Endothelial cell of hepatic sinusoid (primary cell): ENCODE measurements at regions not wholly inside any gene's neighbourhood (a gene's known extent, or its start where the extent isn't known, plus 50 kb on each side); places are given as distances from the start of the nearest gene placed in this dataset.
"Not testable (repeated sequence)": the region's sequence is repeated elsewhere in the genome, so short reads cannot be mapped to it uniquely, and the experiment has no call there.

Experiments used
- in situ Hi-C: cut with HindIII; loops from 2 replicates; pipeline ENCODE4 v1.10.0; 2017; ENCODE audit warnings: low sequenced_read_pairs

DNA sequence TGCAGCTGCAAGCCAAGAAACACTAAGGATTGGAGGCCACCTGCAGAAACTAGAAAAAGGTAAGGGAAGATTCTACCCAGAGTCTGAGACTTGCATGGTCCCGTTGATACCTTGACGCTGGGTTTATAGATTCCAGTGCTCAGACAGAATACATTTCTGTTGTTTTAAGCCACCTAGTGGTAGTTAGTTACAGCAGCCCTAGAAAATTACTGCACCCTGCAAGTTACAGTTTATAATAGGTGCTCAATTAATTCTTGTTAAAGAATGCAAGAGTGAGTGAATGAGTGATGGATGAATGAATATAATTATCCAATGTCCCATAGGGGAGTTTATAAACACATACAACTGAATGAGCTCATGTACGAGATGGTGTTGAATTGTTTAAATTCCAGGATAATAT, 453.1 kb upstream of the SLC35B3 start:
- in situ Hi-C loops = no loop called here

DNA sequence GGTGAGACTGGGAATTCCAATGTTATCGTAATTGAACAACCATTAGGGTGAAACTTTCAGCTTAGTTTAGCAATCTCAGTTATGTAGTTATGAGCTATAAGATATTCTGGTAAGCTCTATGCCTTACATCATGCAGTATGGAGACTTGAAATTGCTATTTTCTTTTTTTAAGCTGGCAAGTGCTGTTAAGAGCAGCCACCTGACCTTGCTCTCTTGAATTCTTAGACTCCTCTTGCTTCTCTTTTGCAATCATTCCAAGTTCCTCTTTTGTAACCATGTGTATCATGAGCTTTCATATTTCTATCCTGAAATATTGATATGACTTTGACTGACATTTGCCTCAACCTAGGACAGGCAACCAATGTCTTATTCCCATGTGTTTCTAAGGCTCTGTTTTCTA, 446.3 kb upstream of the SLC35B3 start:
- in situ Hi-C loops = no loop called here

DNA sequence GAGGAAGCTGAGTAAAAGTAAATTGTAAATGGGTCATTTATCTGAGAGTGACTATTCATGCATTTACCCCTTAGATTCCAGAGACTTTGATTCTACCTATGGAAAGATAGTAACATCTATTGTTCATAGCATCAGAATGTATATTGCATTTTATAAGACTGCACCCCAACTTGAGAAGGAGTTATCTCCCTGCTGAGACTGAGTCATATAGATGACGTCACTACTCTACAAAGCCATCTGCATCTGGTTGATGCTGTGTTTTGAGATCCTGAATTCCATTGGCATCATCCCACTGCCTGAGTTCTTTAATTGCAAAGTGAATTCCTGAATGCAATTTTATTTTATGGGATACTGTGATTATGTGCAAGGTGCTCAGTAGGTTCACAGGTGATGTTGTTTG, 444.0 kb upstream of the SLC35B3 start:
- in situ Hi-C loops = no loop called here

DNA sequence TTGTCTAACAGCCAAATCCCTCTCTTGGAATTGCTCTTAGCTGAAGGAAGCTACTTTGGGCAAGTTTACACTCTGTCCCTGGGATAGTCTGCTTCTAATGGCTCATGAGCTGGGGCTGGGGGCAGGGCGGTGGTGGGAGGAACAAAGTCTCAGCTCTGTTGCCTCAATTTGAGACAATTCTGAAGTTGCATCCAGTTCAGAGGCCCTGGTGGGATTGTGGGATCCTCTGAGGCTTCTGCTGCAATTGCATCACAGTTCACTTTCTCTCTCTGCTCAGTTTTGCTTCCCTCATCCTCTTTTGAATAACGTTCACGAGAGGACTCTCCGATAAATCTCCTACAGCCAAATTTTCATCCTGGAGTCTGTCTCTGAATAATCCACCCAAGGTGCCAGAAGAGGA, 440.6 kb upstream of the SLC35B3 start:
- in situ Hi-C loops = no loop called here

DNA sequence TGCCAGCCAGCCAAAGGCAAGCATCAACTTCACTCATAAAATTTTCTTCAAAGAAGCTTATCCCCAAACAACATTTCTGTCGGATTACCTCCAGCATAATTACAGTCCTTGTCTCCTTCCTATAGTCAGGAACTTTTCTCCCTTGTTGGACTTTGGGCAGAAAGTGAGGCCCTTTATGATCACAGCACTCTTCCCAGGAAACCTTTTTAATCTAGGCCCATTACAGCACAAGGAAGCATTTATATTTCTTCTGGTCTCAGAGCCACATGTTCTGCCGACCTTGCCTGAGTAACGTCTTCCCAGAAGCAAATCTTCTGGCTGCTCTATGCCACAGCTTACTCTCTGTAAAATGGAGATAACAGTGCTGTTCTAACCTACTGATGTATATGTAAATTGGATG, 437.2 kb upstream of the SLC35B3 start:
- in situ Hi-C loops = no loop called here

DNA sequence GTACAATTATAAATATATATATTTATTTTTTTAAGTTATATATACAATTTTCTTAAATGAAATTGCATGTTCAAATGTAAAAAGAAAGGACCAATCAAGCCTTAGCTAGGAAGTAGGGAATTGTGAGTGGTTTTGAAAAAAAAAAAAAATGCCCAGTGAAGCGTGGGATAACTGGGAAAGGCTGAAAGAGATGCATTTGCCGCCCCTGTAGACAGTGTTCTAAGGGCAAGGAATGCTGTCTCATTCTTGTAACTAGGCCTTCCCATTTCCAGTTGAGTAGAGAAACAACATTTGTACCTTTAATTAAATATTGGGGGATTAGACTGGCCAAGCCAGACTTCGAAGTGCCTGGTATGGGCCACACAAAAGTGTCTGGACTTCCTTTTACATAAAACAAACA, 430.1 kb upstream of the SLC35B3 start:
- in situ Hi-C loops = no loop called here

DNA sequence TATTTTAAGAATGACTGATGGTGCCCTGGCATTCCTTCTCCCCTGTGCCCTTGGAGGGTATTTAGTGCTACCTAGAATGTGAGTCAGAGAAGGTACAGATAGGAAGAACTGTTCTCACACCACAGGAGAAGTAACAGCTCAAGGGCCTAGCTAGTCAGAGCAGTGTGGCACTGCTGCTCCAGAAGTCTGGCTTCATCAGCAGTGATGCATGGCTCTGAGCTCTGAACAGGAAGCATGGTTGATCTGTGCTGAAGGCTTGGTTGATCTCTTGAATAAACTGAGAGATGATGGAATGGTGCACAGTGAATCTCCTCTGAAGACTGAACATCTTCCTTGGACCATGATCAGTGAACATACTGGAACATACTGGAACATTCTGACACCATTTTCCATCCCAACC, 425.3 kb upstream of the SLC35B3 start:
- in situ Hi-C loops = no loop called here

DNA sequence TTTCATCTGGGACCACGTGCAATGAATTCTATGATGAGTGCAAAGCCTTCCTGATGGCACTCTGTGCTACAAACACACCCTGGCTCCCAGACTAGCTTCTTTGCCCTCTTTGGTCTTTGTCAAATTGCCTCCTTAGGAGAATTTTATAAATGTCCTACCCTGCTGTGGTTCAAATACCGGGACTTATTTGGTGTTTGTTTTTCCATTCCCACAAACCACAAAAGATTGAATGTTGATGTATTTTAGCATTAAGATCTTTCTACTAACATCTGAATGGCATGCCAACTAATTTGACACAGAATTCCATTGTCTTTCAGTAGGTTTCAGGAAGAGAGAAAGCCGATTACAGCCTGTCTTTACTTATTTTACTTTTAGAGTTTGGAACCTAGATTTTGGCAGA, 424.2 kb upstream of the SLC35B3 start:
- in situ Hi-C loops = no loop called here

DNA sequence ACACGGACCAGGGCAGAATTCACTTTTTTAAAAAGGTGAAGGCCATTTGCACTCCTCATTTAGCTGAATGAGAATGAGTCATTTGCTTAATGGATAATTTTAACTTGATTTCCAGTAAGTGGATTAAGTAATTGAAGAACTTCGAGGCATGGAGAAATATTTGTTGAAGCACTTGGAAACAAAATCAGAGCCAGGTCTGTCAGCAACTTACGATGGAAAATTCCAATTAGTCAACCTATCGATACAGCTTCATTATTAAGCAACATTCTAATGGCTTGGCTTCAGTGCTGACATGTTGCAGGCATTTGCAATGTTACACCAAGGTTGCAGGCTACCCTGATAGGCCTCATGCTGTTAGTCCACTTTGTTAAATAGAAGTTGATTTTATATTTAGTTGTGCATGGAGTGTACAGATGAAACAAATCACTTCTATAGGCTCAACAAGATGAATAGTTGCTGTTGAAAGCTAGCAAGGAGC, 423.5 kb upstream of the SLC35B3 start:
- in situ Hi-C loops = no loop called here

DNA sequence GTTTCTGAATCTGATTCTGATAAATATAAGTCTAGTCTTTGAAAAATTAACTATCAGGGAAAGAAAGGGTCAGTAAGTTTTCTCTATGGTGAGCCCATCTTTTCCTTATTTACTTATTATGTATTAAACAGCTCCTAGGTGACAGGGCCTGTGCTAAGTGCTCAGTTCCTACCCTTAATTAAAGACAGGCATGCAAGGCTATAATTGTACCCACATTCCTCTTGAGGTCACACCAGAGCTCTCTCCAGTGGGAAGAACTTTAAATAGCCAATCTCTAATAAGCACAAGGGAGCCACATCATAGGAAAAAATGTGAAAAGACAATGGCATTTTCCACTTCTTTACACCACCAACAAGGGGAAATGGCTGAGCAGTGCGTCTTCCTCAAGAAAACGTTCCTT, 421.8 kb upstream of the SLC35B3 start:
- in situ Hi-C loops = no loop called here

DNA sequence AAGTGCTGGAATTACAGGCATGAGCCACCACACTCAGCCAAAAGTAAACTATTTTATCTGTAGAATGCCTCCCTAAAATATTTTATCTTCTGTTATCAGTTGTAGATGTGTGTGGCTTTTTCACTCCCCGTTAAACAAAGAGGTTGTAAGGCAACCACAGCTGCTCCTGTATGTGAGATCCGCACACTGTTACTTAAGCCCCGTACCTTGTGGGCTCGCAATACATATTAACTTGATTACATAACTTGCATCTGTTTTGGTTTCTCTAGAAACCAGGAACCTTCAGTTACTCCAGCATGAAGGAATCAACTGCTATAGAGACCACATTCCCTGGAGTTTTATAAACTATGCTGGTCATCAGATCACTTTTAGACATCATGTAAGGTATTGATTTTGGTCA, 420.1 kb upstream of the SLC35B3 start:
- in situ Hi-C loops = no loop called here

DNA sequence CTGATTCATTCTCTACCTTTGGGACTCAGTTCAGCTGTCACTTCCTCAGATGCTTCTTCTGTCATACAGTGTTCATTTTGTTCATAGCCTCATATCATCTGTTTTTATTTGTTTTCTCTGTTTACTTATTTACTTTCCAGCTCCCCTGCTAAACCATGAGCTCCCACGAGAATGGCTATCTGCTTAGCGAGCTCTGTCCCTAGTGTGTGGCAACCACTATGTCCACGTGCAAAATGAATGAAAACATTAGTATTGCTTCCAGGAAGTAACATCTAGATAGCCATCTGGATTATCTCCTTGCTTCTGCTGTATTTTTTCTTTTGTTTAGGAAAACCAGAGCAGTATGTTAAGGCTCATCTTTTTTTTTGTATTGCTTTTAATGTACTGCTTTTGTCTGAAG, 417.0 kb upstream of the SLC35B3 start:
- in situ Hi-C loops = no loop called here

DNA sequence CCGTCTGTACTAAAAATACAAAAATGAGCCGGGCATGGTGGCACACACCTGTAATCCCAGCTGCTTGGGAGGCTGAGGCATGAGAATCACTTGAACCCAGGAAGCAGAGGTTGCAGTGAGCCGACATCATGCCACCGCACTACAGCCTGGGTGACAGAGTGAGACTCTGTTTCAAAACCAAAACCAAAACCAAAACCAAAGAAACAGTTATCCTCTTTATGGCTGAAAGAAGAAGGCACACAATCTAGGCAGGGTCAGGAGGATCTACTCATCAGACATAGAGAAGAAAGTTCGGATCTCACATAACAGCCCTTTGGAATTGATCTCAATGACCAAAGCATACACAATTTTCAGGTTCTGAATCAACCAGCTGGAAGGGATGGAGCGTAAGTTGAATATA, 411.3 kb upstream of the SLC35B3 start:
- in situ Hi-C loops = not testable (repeated sequence)

DNA sequence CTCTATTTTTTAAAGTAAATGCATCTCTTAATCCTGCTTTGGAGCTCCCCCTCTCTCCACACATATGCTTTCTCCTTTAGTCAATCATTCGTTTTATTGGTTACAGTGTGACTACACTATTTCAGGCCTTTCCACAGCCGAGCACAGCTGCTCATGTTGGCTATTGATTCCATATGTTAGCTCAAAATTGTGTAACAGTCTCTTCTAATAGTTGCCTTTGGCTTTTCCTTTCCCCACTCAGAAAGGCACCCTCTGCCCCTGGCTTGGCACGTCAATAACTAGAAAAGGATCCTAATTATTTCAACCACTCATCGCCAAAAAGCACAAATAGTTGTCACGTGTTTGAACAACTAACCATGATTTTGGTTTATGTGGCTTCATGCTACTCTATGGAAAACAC, 410.3 kb upstream of the SLC35B3 start:
- in situ Hi-C loops = no loop called here

DNA sequence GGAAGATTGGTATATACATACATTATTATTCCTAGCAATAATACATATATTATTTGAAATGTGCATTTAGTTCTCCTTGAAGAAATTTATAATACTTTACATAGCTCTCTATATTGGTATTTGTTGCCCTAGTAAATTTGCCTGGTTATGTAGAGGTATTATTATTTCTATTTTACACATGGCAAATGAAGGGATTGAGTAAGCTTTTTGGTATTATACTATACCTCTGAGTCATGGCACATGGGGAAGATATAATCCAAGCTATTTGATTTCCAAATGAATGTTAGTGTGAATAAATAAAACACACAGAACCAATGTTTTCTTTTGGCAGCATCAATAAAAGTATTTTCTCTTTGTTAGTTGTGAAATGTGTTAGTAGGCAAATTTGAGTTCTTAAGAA, 409.6 kb upstream of the SLC35B3 start:
- in situ Hi-C loops = no loop called here

DNA sequence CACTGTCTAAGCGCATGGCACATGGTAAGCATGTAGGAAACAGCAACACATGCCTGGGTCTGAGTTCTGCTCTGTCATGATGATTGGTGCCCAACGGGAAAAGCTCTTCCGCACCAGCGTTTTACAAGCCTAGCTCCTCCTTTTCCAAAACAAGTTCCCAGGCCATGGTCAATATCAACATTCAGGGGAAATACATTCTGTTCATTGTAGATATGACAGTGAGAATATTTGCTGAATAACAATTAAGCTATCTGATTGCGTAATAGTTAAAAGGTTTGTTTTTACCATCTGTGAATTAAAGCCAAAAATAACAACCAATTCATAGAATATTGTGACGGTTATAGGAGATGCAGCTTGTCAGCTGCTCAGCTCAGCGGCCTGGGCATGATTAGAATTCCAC, 404.3 kb upstream of the SLC35B3 start:
- in situ Hi-C loops = no loop called here

DNA sequence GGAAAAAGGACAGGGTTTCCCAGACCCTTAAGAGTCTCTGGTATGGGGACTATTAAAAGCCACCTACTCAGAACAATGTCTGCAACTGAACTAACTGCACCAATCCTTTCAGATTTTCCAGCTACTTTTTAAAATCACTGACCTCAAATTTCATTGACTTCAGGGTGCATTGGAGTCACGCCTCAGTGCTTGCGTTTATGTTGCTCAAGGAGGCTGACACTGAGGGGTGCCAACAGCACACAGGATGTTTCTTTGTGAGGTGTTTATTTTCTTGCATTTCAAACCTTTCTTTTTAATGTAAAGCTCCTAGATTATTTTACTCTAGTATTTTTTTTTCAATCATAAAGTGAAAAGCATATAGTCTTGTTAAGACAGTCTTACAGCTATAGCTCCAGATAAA, 402.0 kb upstream of the SLC35B3 start:
- in situ Hi-C loops = no loop called here

DNA sequence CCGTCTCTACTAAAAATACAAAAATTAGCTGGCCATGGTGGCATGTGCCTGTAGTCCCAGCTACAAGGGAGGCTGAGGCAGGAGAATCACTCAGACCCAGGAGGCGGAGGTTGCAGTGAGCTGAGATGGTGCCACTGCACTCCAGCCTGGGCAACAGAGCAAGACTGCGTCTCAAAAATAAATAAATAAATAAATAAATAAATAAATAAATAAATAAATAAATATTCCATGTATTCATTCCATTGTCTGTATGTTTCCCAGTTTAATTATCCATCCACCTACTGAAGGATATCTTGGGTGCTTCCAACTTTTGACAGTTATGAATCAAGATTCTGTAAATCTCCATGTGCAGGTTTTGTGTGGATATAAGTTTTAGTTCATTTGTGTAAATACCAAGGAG, 397.4 kb upstream of the SLC35B3 start:
- in situ Hi-C loops = loop anchor here (5.0 kb wide), 1 partner anchor 60 kb away; no protein-coding TSS in a partner anchor

DNA sequence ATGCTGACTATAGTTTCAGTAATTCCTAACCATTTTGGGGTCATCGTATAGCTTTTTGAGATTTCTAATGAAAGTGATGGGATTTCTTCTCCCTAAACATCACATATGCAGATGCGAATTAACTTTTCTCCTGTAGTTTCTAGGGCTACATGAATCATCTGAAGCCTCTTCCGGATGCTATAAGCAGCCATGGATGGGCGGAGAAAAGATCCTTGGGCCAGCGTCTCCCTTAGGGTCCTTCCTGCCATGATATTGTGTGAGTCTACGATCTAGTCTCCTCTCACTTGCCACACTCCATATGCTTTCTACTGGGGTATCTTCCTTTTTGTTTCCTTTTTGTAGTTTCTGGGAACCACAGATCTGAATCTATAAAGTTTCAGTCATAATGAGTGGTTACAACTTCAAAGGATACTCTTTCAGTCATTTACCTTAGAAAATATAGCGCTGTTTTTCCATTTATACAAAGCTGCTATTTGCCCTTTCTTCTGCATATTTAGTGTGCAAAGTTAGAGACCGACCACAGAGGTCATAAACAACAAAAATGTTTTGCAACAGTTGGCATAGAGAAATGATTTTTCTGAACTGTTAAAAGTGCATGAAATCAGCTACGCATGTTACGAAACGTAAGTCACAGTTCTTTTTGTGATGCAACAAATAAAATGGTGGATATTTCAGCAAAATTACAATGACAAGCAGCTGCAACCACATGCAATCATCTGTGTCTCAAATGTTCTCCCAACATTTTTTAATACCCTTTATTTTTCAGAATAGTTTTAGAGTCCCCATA, 396.2 kb upstream of the SLC35B3 start:
- in situ Hi-C loops = loop anchor here (5.0 kb wide), 1 partner anchor 61 kb away; no protein-coding TSS in a partner anchor

DNA sequence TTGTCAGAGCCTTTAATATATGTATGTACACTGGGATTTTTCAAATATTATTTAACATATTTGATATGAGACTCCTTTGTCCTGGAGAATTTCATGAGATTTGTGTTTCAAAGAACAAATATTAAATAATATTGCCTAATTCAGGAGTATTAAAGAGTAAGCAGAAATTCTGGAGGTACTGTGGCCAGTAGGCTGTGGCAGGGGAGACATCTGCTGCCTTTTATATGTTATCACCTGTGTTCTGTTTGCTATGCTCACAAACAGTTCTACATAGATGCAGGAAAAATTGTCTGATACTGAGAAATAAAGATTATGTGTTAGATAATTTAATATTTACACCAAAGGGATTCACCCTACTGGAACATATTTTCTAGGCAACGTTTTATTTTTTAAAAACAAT, 395.4 kb upstream of the SLC35B3 start:
- in situ Hi-C loops = loop anchor here (5.0 kb wide), 1 partner anchor 62 kb away; no protein-coding TSS in a partner anchor

DNA sequence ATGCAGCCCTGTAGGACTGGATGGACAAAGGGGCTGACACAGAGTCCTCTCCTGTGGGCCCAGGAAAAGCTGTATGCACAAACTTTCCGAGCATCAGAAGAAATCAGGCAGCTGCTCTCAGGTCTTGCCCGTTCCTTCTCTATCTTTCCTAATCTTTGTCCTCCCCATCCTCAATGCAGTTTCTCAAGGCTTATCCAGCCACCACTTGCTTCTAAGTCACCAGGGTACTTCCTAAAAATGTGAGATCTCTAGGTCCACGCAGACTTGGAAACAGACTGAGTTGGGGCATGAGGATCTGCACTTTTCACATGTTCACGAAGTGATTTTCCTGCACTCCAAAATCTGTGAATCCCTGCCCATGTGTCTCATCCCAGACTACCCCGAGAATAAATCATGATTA, 394.5 kb upstream of the SLC35B3 start:
- in situ Hi-C loops = loop anchor here (5.0 kb wide), 1 partner anchor 63 kb away; no protein-coding TSS in a partner anchor

DNA sequence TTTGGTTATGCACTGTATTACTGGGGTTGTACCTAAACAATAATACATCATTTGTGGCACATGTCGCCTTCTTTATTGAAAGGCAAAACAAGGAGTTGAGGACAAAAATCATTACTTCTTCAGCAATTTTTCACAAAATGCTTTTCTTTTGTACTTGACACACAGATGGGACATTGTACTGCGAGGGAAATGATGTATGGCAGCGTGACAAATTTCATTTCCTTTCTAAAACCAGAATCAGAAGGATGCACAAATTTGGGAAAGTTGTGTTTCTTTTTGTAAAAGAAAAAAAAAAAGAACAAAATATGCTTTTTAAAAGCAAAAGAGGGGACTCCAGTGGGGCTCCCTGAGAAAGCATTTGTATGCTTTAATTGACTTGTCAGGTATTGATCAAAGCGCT, 394.0 kb upstream of the SLC35B3 start:
- in situ Hi-C loops = no loop called here

DNA sequence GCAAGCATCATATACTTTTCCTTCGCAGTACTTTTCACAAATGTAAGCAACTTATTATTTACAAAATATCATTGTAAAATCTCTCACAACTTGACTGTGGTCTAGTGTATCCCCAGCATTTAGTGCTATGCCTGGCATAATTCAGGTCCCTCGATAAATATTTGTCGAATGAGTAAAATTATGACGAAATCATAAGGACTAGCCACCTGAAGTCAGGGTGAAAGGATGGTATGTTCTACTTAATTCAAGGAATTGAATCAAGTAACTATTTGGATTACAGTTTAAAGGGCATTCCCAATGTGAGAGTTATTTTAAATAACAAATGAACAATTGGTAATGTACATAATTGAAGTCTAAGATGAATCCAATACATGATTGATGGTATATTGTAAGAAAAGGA, 393.0 kb upstream of the SLC35B3 start:
- in situ Hi-C loops = no loop called here
